PC-9 (cell line): ENCODE measurements at regions not wholly inside any gene's neighbourhood (a gene's known extent, or its start where the extent isn't known, plus 50 kb on each side); places are given as distances from the start of the nearest gene placed in this dataset.

Experiments used
- BruUV-seq: library from RNA; stranded (reverse); fragments of 400-500 nt; replicated peaks from 2 replicates; lab custom pipeline; 2021; lab: Mats Ljungman, UMichigan
- CTCF ChIA-PET: fragments of 300-600 bp; sonication (Branson Sonifier 250); formaldehyde crosslinking; loops from one replicate; lab custom pipeline; 2022; ENCODE audit warnings: antibody characterized with exemption; lab: Charles Lee
- POLR2A ChIA-PET: fragments of 300-600 bp; sonication (Branson Sonifier 250); formaldehyde crosslinking; loops from one replicate; lab custom pipeline; 2022; ENCODE audit warnings: antibody characterized with exemption; ENCODE audit not compliant: unreplicated experiment; lab: Charles Lee
- DNase-seq, 2 experiments: peaks; one replicate each; pipeline versions ENCODE4 v3.0.0 to v3.0.0-alpha.2; 2015 to 2022; ENCODE audit warnings: mixed read lengths in 1 of 2
- H2AFZ ChIP-seq: fragments of 200-600 bp; sonication (generic); 2 replicates; pipeline ENCODE4 v1.8.1; 2017; ENCODE audit warnings: antibody characterized with exemption
- H3F3A ChIP-seq: fragments of 200-600 bp; sonication (generic); 2 replicates; pipeline ENCODE4 v1.8.1; 2017; ENCODE audit warnings: antibody characterized with exemption, mild to moderate bottlenecking, low read depth; ENCODE audit not compliant: insufficient read depth
- H3K27ac ChIP-seq: fragments of 200-600 bp; sonication (generic); 2 replicates; pipeline ENCODE4 v1.6.1; 2016; ENCODE audit warnings: mixed run types
- H3K27me3 ChIP-seq: fragments of 200-600 bp; sonication (generic); 2 replicates; pipeline ENCODE4 v1.6.1; 2016; ENCODE audit warnings: low read depth, mixed run types; ENCODE audit not compliant: insufficient read depth
- H3K36me3 ChIP-seq: fragments of 200-600 bp; sonication (generic); 2 replicates; pipeline ENCODE4 v1.6.1; 2016; ENCODE audit warnings: low read depth, mixed run types
- H3K4me1 ChIP-seq: fragments of 200-600 bp; sonication (generic); replicated peaks from 2 replicates; pipeline ENCODE4 v1.6.1; 2016; ENCODE audit warnings: mixed run types; ENCODE audit not compliant: insufficient read depth
- H3K4me2 ChIP-seq: fragments of 200-600 bp; sonication (generic); 2 replicates; pipeline ENCODE4 v1.6.1; 2017; ENCODE audit warnings: mixed run types
- H3K4me3 ChIP-seq: fragments of 200-600 bp; sonication (generic); 2 replicates; pipeline ENCODE4 v1.6.1; 2016; ENCODE audit warnings: mixed run types
- H3K79me2 ChIP-seq: fragments of 200-600 bp; sonication (generic); 2 replicates; pipeline ENCODE4 v1.6.1; 2017; ENCODE audit warnings: low read depth, mixed run types
- H3K9me2 ChIP-seq: fragments of 200-600 bp; sonication (generic); 2 replicates; pipeline ENCODE4 v1.8.1; 2017; ENCODE audit warnings: mild to moderate bottlenecking; ENCODE audit not compliant: insufficient read depth
- H3K9me3 ChIP-seq: fragments of 200-600 bp; sonication (generic); 2 replicates; pipeline ENCODE4 v1.8.1; 2016; ENCODE audit warnings: low read depth; ENCODE audit not compliant: insufficient read depth
- H4K20me1 ChIP-seq: fragments of 200-600 bp; sonication (generic); 2 replicates; pipeline ENCODE4 v1.8.1; 2017; ENCODE audit not compliant: insufficient read depth
- CTCF ChIP-seq: fragments of 200-600 bp; sonication (generic); conservative IDR thresholded peaks from 2 replicates; pipeline ENCODE4 v1.6.1; 2017; ENCODE audit warnings: mixed run types, antibody characterized with exemption, mild to moderate bottlenecking, moderate library complexity
- EZH2 ChIP-seq: fragments of 200-600 bp; sonication (generic); IDR thresholded peaks from 2 replicates; pipeline ENCODE4 v1.8.0; 2017; ENCODE audit warnings: antibody characterized with exemption, low read depth
- intact Hi-C: fragments of 100-400 bp; cut with micrococcal nuclease; formaldehyde crosslinking; loops from one replicate; pipeline ENCODE4 v1.10.0; 2022; ENCODE audit not compliant: unreplicated experiment

DNA sequence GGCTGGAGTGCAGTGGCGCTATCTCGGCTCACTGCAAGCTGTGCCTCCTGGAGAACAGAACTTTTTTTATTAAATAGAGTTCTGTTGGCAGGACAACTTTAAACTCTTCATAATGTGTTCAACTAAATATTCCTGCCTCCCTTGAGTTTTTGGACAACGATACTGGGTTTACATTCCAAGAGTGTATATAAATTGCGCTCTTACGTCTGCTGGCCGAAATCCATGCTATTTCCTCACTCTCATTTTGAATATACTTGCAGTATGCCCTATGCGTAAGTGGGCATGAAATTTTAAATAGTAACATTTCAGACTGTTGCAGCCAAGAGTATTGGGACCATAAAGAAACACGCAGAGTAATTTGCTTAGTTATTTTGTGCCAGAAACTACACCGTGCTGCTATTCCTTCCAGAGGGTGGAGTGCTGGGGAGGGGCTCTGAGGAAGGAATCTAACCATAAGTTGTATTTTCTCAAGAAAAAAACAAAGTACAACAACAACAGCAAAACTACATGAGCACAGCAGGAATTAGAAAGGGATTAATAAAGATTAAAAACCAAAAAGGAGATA, 480.0 kb downstream of the NLGN4X start:
- no peaks in the 10 kb centered on the region for H3K9me3 ChIP-seq
- H3K79me2 ChIP-seq, result no peaks in the 10 kb centered on the region
- peaks cover 7% of the 10 kb centered on the region; the same call in 1 of the 2 replicates for H3K27me3 ChIP-seq
- intact Hi-C loops, result no loop called here
- ChIA-PET CTCF (no interaction called here), POLR2A (no interaction called here)
- DNase-seq, result no peak
- no peaks in the 10 kb centered on the region for H3K9me2 ChIP-seq
- H3K4me1 ChIP-seq, result no peaks in the 10 kb centered on the region
- H3F3A ChIP-seq, result no peaks in the 10 kb centered on the region
- TF ChIP-seq EZH2 (no peak), CTCF (no peak)
- no peaks in the 10 kb centered on the region for H4K20me1 ChIP-seq
- no peak overlapping the region for H3K4me2 ChIP-seq
- H2AFZ ChIP-seq, result no peak overlapping the region
- no peaks in the 10 kb centered on the region for H3K36me3 ChIP-seq
- H3K27ac ChIP-seq, result no peak overlapping the region
- no TSS peak for BruUV-seq
- H3K4me3 ChIP-seq, result no peak overlapping the region

GRCh38 chrX:5746231-5746630, 482.4 kb downstream of the NLGN4X start:
- H2AFZ ChIP-seq, result no peak overlapping the region
- TF ChIP-seq EZH2 (no peak), CTCF (no peak)
- no peaks in the 10 kb centered on the region for H3K9me2 ChIP-seq
- H3K4me2 ChIP-seq, result no peak overlapping the region
- H3K36me3 ChIP-seq, result no peaks in the 10 kb centered on the region
- no peaks in the 10 kb centered on the region for H3K79me2 ChIP-seq
- BruUV-seq, result no TSS peak
- intact Hi-C loops, result no loop called here
- POLR2A ChIA-PET, result no interaction called here
- H3K4me1 ChIP-seq, result no peaks in the 10 kb centered on the region
- DNase-seq, result no peak
- CTCF ChIA-PET, result no interaction called here
- H3K9me3 ChIP-seq, result no peaks in the 10 kb centered on the region
- H3F3A ChIP-seq, result no peaks in the 10 kb centered on the region
- H3K4me3 ChIP-seq, result no peak overlapping the region
- H4K20me1 ChIP-seq, result no peaks in the 10 kb centered on the region
- H3K27ac ChIP-seq, result no peak overlapping the region
- H3K27me3 ChIP-seq, result peaks cover 7% of the 10 kb centered on the region; the same call in 1 of the 2 replicates

DNA sequence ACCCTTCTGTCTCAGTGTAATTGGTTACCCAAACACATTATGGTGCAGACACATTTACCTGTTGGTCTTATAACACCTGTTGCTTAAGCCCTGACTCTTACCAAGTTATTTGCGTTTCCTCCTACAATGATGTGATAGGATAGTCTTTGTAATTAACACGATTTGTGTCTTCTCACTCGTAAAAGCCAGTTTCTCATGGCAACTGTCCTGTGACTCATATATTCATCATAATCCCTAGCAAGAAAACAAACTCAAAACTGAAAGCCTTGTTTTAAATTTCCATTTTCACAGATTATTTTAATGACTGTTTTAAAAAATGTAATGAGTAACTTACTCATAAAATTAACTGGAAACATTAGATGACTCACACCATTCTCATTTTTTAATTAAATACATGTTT, 495.2 kb downstream of the NLGN4X start:
- no peaks in the 10 kb centered on the region for H3K9me2 ChIP-seq
- no peaks in the 10 kb centered on the region for H3K9me3 ChIP-seq
- TF ChIP-seq EZH2 (no peak), CTCF (no peak)
- no peak overlapping the region for H3K4me3 ChIP-seq
- H3F3A ChIP-seq, result no peaks in the 10 kb centered on the region
- no peak overlapping the region for H2AFZ ChIP-seq
- intact Hi-C loops, result no loop called here
- no peaks in the 10 kb centered on the region for H3K4me1 ChIP-seq
- H3K79me2 ChIP-seq, result no peaks in the 10 kb centered on the region
- no peaks in the 10 kb centered on the region for H3K36me3 ChIP-seq
- no peak overlapping the region for H3K27ac ChIP-seq
- H3K27me3 ChIP-seq, result no peaks in the 10 kb centered on the region
- ChIA-PET CTCF (no interaction called here), POLR2A (no interaction called here)
- DNase-seq, result no peak
- no TSS peak for BruUV-seq
- no peaks in the 10 kb centered on the region for H4K20me1 ChIP-seq
- no peak overlapping the region for H3K4me2 ChIP-seq
